ENCODE measurements at regions not wholly inside any gene's neighbourhood (a gene's known extent, or its start where the extent isn't known, plus 50 kb on each side); places are given as distances from the start of the nearest gene placed in this dataset.

- CTCF ChIA-PET: no interaction called here
Measured at GRCh38 chr5:165569551-165569950, 2064.1 kb downstream of the MAT2B start.

GRCh38 chr5:165573445-165573844, 2068.0 kb downstream of the MAT2B start:
- WGBS (ENCODE audit: insufficient coverage): 84% methylated on average over 3 of the region's 4 CpGs
- no peaks in the 10 kb centered on the region for H3K9me3 Mint-ChIP-seq (ENCODE audit: insufficient read depth)
- ChIA-PET POLR2A (no interaction called here), CTCF (no interaction called here)
- H3K4me1 Mint-ChIP-seq: no peaks in the 10 kb centered on the region
- no peak overlapping the region for H3K27ac Mint-ChIP-seq
- Histone ChIP-seq H3K79me2 (ENCODE audit: control insufficient read depth, insufficient read depth, low read length) (no peaks in the 10 kb centered on the region), H2AFZ (ENCODE audit: insufficient read depth, low read depth, low read length, poor library complexity, severe bottlenecking) (no peak overlapping the region), H3K9me3 (ENCODE audit: control extremely low read depth in 1 of 3, control insufficient read depth in 2 of 3, insufficient read depth in 1 of 3, low read length in 2 of 3) (peaks cover 0 to 3% (median 2%) of the 10 kb centered on the region in 3 donors), H3K27ac (ENCODE audit: low read length in 2 of 2) (no peak overlapping the region), H3K4me3 (ENCODE audit: control extremely low read depth in 1 of 5, extremely low read depth in 1 of 5, insufficient read depth in 1 of 5, low read depth in 2 of 5, low read length in 4 of 5) (no peak overlapping the region), H3K36me3 (replicated peaks in 1 of 2; ENCODE audit: control extremely low read depth in 1 of 2, control insufficient read depth in 1 of 2, extremely low read depth in 1 of 2, insufficient read depth in 2 of 2, low read length in 1 of 2) (no peaks in the 10 kb centered on the region), H3K9ac (ENCODE audit: low read length) (no peak overlapping the region), H3K4me1 (ENCODE audit: control insufficient read depth in 2 of 2, insufficient read depth in 2 of 2, low read length in 2 of 2) (no peaks in the 10 kb centered on the region), H3K4me2 (replicated peaks; ENCODE audit: low read depth, low read length, poor library complexity, severe bottlenecking) (no peak overlapping the region), H4K20me1 (ENCODE audit: control insufficient read depth, insufficient read depth, low read length, poor library complexity, severe bottlenecking) (no peaks in the 10 kb centered on the region), H3K27me3 (replicated peaks in 1 of 4; ENCODE audit: control extremely low read depth in 1 of 4, control insufficient read depth in 3 of 4, insufficient read depth in 4 of 4, low read length in 3 of 4) (no peaks in the 10 kb centered on the region)
- DNase-seq (no peak), ATAC-seq (ENCODE audit: low read depth) (no peak)
- intact Hi-C loops (cut with micrococcal nuclease): no loop called here
- TF ChIP-seq CTCF (IDR thresholded peaks at IDR 0.05) (no peak), EZH2 (IDR thresholded peaks at IDR 0.05; ENCODE audit: borderline replicate concordance, insufficient read depth, low read depth, low read length, poor library complexity, severe bottlenecking) (no peak)
- H3K27me3 Mint-ChIP-seq: no peaks in the 10 kb centered on the region
- no peak overlapping the region for H3K4me3 Mint-ChIP-seq

More at GRCh38 chr5:165569551-165569950, 2064.1 kb downstream of the MAT2B start:
- Histone ChIP-seq H3K9me3 (ENCODE audit: control extremely low read depth in 1 of 3, control insufficient read depth in 2 of 3, insufficient read depth in 1 of 3, low read length in 2 of 3) (peaks cover 0 to 3% (median 2%) of the 10 kb centered on the region in 3 donors), H4K20me1 (ENCODE audit: control insufficient read depth, insufficient read depth, low read length, poor library complexity, severe bottlenecking) (no peaks in the 10 kb centered on the region), H2AFZ (ENCODE audit: insufficient read depth, low read depth, low read length, poor library complexity, severe bottlenecking) (no peak overlapping the region), H3K79me2 (ENCODE audit: control insufficient read depth, insufficient read depth, low read length) (no peaks in the 10 kb centered on the region), H3K27me3 (replicated peaks in 1 of 4; ENCODE audit: control extremely low read depth in 1 of 4, control insufficient read depth in 3 of 4, insufficient read depth in 4 of 4, low read length in 3 of 4) (no peaks in the 10 kb centered on the region), H3K9ac (ENCODE audit: low read length) (no peak overlapping the region), H3K4me3 (ENCODE audit: control extremely low read depth in 1 of 5, extremely low read depth in 1 of 5, insufficient read depth in 1 of 5, low read depth in 2 of 5, low read length in 4 of 5) (no peak overlapping the region), H3K4me1 (ENCODE audit: control insufficient read depth in 2 of 2, insufficient read depth in 2 of 2, low read length in 2 of 2) (no peaks in the 10 kb centered on the region), H3K4me2 (replicated peaks; ENCODE audit: low read depth, low read length, poor library complexity, severe bottlenecking) (no peak overlapping the region), H3K36me3 (replicated peaks in 1 of 2; ENCODE audit: control extremely low read depth in 1 of 2, control insufficient read depth in 1 of 2, extremely low read depth in 1 of 2, insufficient read depth in 2 of 2, low read length in 1 of 2) (no peaks in the 10 kb centered on the region), H3K27ac (ENCODE audit: low read length in 2 of 2) (no peak overlapping the region)
- no peak for DNase-seq
- intact Hi-C loops (cut with micrococcal nuclease): no loop called here
- H3K27me3 Mint-ChIP-seq: no peaks in the 10 kb centered on the region
- H3K27ac Mint-ChIP-seq: no peak overlapping the region
- no peaks in the 10 kb centered on the region for H3K4me1 Mint-ChIP-seq
- no peak overlapping the region for H3K4me3 Mint-ChIP-seq
- no peak for TF ChIP-seq CTCF (IDR thresholded peaks at IDR 0.05)
- TF ChIP-seq EZH2 (IDR thresholded peaks at IDR 0.05; ENCODE audit: borderline replicate concordance, insufficient read depth, low read depth, low read length, poor library complexity, severe bottlenecking): no peak
- peaks cover 2% of the 10 kb centered on the region for H3K9me3 Mint-ChIP-seq (ENCODE audit: insufficient read depth)
- WGBS (ENCODE audit: insufficient coverage): 60% methylated on average over 1 of the region's 7 CpGs
- no peak for ATAC-seq (ENCODE audit: low read depth)
- POLR2A ChIA-PET: no interaction called here
